HCT116 (cell line): ENCODE measurements at regions not wholly inside any gene's neighbourhood (a gene's known extent, or its start where the extent isn't known, plus 50 kb on each side); places are given as distances from the start of the nearest gene placed in this dataset.

Experiments
- ATAC-seq: fragments of 200-7000 bp; cut with Tn5 transposase; 2 replicates; pipeline ENCODE4 v1.9.1; 2020; ENCODE audit warnings: mild to moderate bottlenecking, moderate library complexity
- BruUV-seq: library from RNA; stranded (reverse); fragments of 400-500 nt; replicated peaks from 2 replicates; lab custom pipeline; 2021; lab: Mats Ljungman, UMichigan
- CTCF ChIA-PET: fragments of 300-600 bp; sonication (Branson Sonifier 250); formaldehyde crosslinking; loops from one replicate; lab custom pipeline; 2021; ENCODE audit warnings: antibody characterized with exemption; lab: Charles Lee
- POLR2A ChIA-PET: fragments of 300-600, 350-600 bp; sonication (Branson Sonifier 250); formaldehyde crosslinking; loops from one replicate; lab custom pipeline; 2021; ENCODE audit warnings: antibody characterized with exemption; lab: Charles Lee
- RAD21 ChIA-PET, 2 experiments: fragments of 300-600 bp; sonication (Branson Sonifier 250); formaldehyde crosslinking; loops; one replicate each; lab custom pipeline; 2023; ENCODE audit warnings: low total read pairs in 2 of 2; ENCODE audit not compliant: uncharacterized antibody in 2 of 2, unreplicated experiment in 2 of 2, low non-redundant PET in 1 of 2; lab: Charles Lee
- DNase-seq: peaks from one replicate; pipeline ENCODE4 v3.0.0-alpha.2; 2010; ENCODE audit warnings: low read depth, low spot score
- H2AFZ ChIP-seq: fragments of 200-600 bp; shearing (Covaris generic), sonication (generic); 2 replicates; pipeline ENCODE4 v1.6.1; 2017; ENCODE audit warnings: low read depth, mixed run types, mixed read lengths, antibody characterized with exemption, low read length; ENCODE audit not compliant: poor library complexity, severe bottlenecking
- H3K27ac ChIP-seq: 2 replicates; pipeline ENCODE4 v1.5.1; 2012; ENCODE audit warnings: low read depth, low read length
- H3K27me3 ChIP-seq: fragments of 200-600 bp; sonication (generic); 2 replicates; pipeline ENCODE4 v1.6.1; 2016; ENCODE audit warnings: mixed run types, low read length, mixed read lengths; ENCODE audit not compliant: insufficient read depth
- H3K36me3 ChIP-seq, 2 experiments: fragments of 200-500 bp in 1 of 2; fragments of 200-600 bp in 1 of 2; sonication (Bioruptor generic) in 1 of 2; sonication (generic) in 1 of 2; 2 replicates each; pipeline versions ENCODE4 v1.5.1 to v1.6.1; 2014 to 2016; ENCODE audit warnings: low read length in 2 of 2, inconsistent platforms in 1 of 2, mixed read lengths in 1 of 2, mixed run types in 1 of 2; ENCODE audit not compliant: insufficient read depth in 2 of 2, control insufficient read depth in 1 of 2
- H3K4me1 ChIP-seq, 2 experiments: fragments of 200-600 bp in 1 of 2; sonication (generic) in 1 of 2; 2 replicates each; pipeline versions ENCODE4 v1.5.1 to v1.6.1; 2012 to 2017; ENCODE audit warnings: low read length in 2 of 2, inconsistent platforms in 1 of 2, mild to moderate bottlenecking in 1 of 2, mixed read lengths in 1 of 2, mixed run types in 1 of 2, moderate library complexity in 1 of 2; ENCODE audit not compliant: insufficient read depth in 2 of 2, control insufficient read depth in 1 of 2
- H3K4me2 ChIP-seq: fragments of 200-600 bp; sonication (generic); 2 replicates; pipeline ENCODE4 v1.6.1; 2017; ENCODE audit warnings: mixed run types, low read length, mixed read lengths
- H3K4me3 ChIP-seq, 2 experiments: fragments of 200-600 bp in 1 of 2; sonication (generic) in 1 of 2; replicated peaks in 1 of 2; 2 replicates each; pipeline ENCODE4 v1.5.1; 2011 to 2016; ENCODE audit warnings: low read length in 2 of 2, control low read depth in 1 of 2, low read depth in 1 of 2, mild to moderate bottlenecking in 1 of 2, mixed read lengths in 1 of 2, mixed run types in 1 of 2
- H3K79me2 ChIP-seq: fragments of 200-600 bp; sonication (generic); 2 replicates; pipeline ENCODE4 v1.6.1; 2017; ENCODE audit warnings: mild to moderate bottlenecking, mixed run types, low read length, moderate library complexity, mixed read lengths; ENCODE audit not compliant: insufficient read depth
- H3K9ac ChIP-seq: fragments of 200-600 bp; sonication (generic); 2 replicates; pipeline ENCODE4 v1.6.1; 2016; ENCODE audit warnings: low read length, mixed read lengths
- H3K9me2 ChIP-seq: fragments of 200-600 bp; sonication (generic), shearing (Covaris generic); 2 replicates; pipeline ENCODE4 v1.6.1; 2017; ENCODE audit warnings: mixed run types, mild to moderate bottlenecking, moderate library complexity; ENCODE audit not compliant: insufficient read depth
- H3K9me3 ChIP-seq, 2 experiments: fragments of 200-500 bp in 1 of 2; fragments of 200-600 bp in 1 of 2; sonication (Bioruptor generic) in 1 of 2; sonication (generic) in 1 of 2; 2 replicates each; pipeline ENCODE4 v1.6.1; 2014 to 2017; ENCODE audit warnings: low read length in 2 of 2, mixed read lengths in 2 of 2, inconsistent platforms in 1 of 2, low read depth in 1 of 2, mild to moderate bottlenecking in 1 of 2, mixed run types in 1 of 2, moderate library complexity in 1 of 2; ENCODE audit not compliant: control insufficient read depth in 1 of 2, insufficient read depth in 1 of 2
- H4K20me1 ChIP-seq: fragments of 200-600 bp; sonication (generic), shearing (Covaris generic); 2 replicates; pipeline ENCODE4 v1.6.1; 2017; ENCODE audit warnings: mixed run types, mild to moderate bottlenecking, moderate library complexity; ENCODE audit not compliant: insufficient read depth
- ATF3 ChIP-seq: IDR thresholded peaks from 2 replicates; pipeline ENCODE4 v1.6.1; 2012
- REST ChIP-seq: IDR thresholded peaks from 2 replicates; pipeline ENCODE4 v1.6.1; 2012; ENCODE audit warnings: low read depth
- SIN3A ChIP-seq: IDR thresholded peaks from 2 replicates; pipeline ENCODE4 v1.6.1; 2012; ENCODE audit warnings: low read depth
- SRF ChIP-seq: IDR thresholded peaks from 2 replicates; pipeline ENCODE4 v1.6.1; 2012; ENCODE audit warnings: low read depth
- TCF7L2 ChIP-seq: IDR thresholded peaks from 2 replicates; pipeline ENCODE4 v1.7.0; 2011; ENCODE audit warnings: borderline replicate concordance, inconsistent platforms; ENCODE audit not compliant: insufficient read depth, insufficient read length; ENCODE audit errors: extremely low read depth
- ZNF274 ChIP-seq: fragments of 200-500 bp; sonication (Bioruptor generic); IDR thresholded peaks from 2 replicates; pipeline ENCODE4 v1.6.1; 2014; ENCODE audit warnings: mild to moderate bottlenecking, low read depth, low read length, inconsistent platforms
- intact Hi-C: fragments of 100-400 bp; cut with micrococcal nuclease; formaldehyde crosslinking; loops from 2 replicates; pipeline ENCODE4 v1.10.0; 2022

- H4K20me1 ChIP-seq = no peaks in the 10 kb centered on the region
- ATAC-seq (no peak), DNase-seq (no peak)
- TF ChIP-seq TCF7L2 (no peak), ATF3 (no peak), SRF (no peak), SIN3A (no peak)
- H3K4me1 ChIP-seq = no peaks in the 10 kb centered on the region
- H3K9me3 ChIP-seq = no peaks in the 10 kb centered on the region
- no peaks in the 10 kb centered on the region for H3K36me3 ChIP-seq
- no peak overlapping the region for H3K4me3 ChIP-seq
- no peak overlapping the region for H3K4me2 ChIP-seq
- POLR2A ChIA-PET = no interaction called here
- CTCF ChIA-PET = no interaction called here
- no peaks in the 10 kb centered on the region for H3K9me2 ChIP-seq
- no TSS peak for BruUV-seq
- no peaks in the 10 kb centered on the region for H3K79me2 ChIP-seq
- no peaks in the 10 kb centered on the region for H3K27me3 ChIP-seq
- intact Hi-C loops = no loop called here
- H2AFZ ChIP-seq = no peak overlapping the region
- no peak overlapping the region for H3K9ac ChIP-seq
- RAD21 ChIA-PET = no interaction called here
- no peak overlapping the region for H3K27ac ChIP-seq
These were observed 407.5 kb downstream of the INHBA start for GRCh38 chr7:41295455-41295815.

- intact Hi-C loops = no loop called here
- no TSS peak for BruUV-seq
- ATAC-seq (no peak), DNase-seq (no peak)
- no peak overlapping the region for H3K4me2 ChIP-seq
- ChIA-PET CTCF (no interaction called here), RAD21 (no interaction called here), POLR2A (no interaction called here)
- H3K9me3 ChIP-seq = no peaks in the 10 kb centered on the region
- no peak overlapping the region for H3K9ac ChIP-seq
- H3K9me2 ChIP-seq = no peaks in the 10 kb centered on the region
- no peaks in the 10 kb centered on the region for H3K27me3 ChIP-seq
- no peaks in the 10 kb centered on the region for H3K36me3 ChIP-seq
- TF ChIP-seq ZNF274 (no peak), REST (no peak)
- no peak overlapping the region for H3K27ac ChIP-seq
- H2AFZ ChIP-seq = no peak overlapping the region
- no peaks in the 10 kb centered on the region for H3K4me1 ChIP-seq
- H4K20me1 ChIP-seq = no peaks in the 10 kb centered on the region
- H3K79me2 ChIP-seq = no peaks in the 10 kb centered on the region
- no peak overlapping the region for H3K4me3 ChIP-seq
These were observed 408.1 kb downstream of the INHBA start for GRCh38 chr7:41294556-41295454.
